RWPE1 (cell line): ENCODE measurements at regions not wholly inside any gene's neighbourhood (a gene's known extent, or its start where the extent isn't known, plus 50 kb on each side); places are given as distances from the start of the nearest gene placed in this dataset.

Experiments used
- CTCF ChIA-PET: fragments of 350-600 bp; sonication (Branson Sonifier 250); formaldehyde crosslinking; extraction: SDS; loops from one replicate; lab custom pipeline; 2021; lab: Yijun Ruan, JAX
- POLR2A ChIA-PET: fragments of 400-600 bp; formaldehyde crosslinking; extraction: SDS; loops from one replicate; lab custom pipeline; 2020; ENCODE audit warnings: antibody characterized with exemption; ENCODE audit not compliant: low non-redundant PET; lab: Yijun Ruan, JAX
- DNase-seq: peaks from one replicate; pipeline ENCODE4 v3.0.0; 2012; ENCODE audit warnings: low spot score
- H3K27ac ChIP-seq: fragments of 450-650 bp; 2 replicates; pipeline ENCODE4 v1.5.1; 2017
- TF ChIP-seq, protein P1 (sequence below): fragments of 450-650 bp; conservative IDR thresholded peaks from 2 replicates; pipeline ENCODE4 v1.5.1; 2017; ENCODE audit warnings: low read depth, mild to moderate bottlenecking

DNA sequence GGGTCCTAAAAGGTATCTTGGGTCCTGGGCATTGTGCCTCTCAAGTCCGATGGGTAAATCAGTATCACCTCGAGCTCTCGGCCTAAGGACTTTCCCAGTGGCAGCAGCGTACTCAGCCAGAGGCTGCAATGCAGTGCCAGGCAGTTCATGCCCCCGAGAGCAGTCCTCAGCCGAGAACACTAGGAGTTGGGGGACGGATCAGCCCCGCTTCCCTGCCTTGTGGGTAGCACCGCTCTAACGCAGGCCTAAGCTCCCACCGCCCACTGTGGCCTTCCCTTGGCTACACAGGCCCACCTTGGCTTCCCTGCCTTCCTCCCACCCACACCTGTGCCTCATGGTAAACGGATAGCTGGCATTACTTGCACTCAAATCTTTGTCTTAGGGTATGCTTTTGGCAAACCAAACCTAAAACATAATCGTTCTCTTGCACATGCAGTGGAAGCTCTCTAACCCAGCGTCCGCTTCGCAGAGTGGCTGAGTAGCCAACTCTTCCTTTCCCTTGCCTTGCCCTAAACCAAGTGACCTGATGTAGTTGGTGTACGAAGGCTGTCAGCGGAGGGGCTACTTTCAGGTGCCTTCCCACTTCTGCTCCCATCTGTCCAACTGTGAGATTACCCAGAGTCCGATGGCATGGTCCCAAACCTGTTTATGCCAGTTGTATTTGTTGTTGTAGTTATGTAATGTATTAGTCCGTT, 73.2 kb upstream of the CHST15 start:
- TF ChIP-seq, protein P1, sequence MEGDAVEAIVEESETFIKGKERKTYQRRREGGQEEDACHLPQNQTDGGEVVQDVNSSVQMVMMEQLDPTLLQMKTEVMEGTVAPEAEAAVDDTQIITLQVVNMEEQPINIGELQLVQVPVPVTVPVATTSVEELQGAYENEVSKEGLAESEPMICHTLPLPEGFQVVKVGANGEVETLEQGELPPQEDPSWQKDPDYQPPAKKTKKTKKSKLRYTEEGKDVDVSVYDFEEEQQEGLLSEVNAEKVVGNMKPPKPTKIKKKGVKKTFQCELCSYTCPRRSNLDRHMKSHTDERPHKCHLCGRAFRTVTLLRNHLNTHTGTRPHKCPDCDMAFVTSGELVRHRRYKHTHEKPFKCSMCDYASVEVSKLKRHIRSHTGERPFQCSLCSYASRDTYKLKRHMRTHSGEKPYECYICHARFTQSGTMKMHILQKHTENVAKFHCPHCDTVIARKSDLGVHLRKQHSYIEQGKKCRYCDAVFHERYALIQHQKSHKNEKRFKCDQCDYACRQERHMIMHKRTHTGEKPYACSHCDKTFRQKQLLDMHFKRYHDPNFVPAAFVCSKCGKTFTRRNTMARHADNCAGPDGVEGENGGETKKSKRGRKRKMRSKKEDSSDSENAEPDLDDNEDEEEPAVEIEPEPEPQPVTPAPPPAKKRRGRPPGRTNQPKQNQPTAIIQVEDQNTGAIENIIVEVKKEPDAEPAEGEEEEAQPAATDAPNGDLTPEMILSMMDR, result no peak
- POLR2A ChIA-PET, result no interaction called here
- H3K27ac ChIP-seq, result no peak overlapping the region
- CTCF ChIA-PET, result no interaction called here
- no peak for DNase-seq

DNA sequence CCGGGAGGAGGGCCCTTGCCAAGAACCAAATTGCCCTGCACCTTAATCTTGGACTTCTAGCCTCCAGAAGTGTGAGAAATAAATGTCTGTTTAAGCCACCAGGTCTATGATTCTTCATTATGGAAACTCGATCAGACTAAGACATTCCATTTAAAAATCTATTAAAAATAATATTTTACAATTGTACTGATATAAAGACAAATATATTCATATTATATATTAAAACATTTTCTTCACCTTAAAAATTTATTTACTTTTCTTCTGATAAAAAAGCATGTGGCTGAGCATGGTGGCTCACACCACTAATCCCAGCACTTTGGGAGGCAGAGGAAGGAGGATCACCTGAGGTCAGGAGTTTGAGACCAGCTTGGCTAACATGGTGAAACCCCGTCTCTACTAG, 72.4 kb upstream of the CHST15 start:
- no peak overlapping the region for H3K27ac ChIP-seq
- DNase-seq, result no peak
- ChIA-PET CTCF (interaction anchor here (0.7 kb wide), 1 partner anchor 233 kb away, joined by 3 read pairs; no protein-coding TSS in a partner anchor), POLR2A (no interaction called here)
- TF ChIP-seq, protein P1, result no peak

DNA sequence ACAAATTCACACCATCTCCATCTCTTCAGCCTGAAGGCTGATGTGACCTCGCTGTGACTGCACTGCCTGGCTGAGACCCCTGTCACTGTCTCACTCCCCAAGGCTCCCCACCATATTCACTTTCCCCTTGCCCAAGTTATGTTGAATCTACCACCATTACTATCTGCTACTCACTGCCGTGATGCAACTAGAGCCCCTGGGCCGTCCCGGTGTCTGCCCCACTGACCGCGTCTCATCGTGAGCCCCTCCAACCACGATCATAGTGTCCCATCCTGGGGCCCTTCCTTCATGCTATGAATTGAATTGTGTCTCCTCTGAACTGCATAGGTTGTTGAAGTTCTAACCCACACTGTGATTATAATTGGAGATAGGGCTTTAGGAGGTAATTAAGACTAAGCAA, 71.9 kb upstream of the CHST15 start:
- CTCF ChIA-PET, result interaction anchor here (0.6 kb wide), 1 partner anchor 95 kb away, joined by 5 read pairs; no protein-coding TSS in a partner anchor
- TF ChIP-seq, protein P1, result no peak
- POLR2A ChIA-PET, result no interaction called here
- DNase-seq, result no peak
- H3K27ac ChIP-seq, result no peak overlapping the region

DNA sequence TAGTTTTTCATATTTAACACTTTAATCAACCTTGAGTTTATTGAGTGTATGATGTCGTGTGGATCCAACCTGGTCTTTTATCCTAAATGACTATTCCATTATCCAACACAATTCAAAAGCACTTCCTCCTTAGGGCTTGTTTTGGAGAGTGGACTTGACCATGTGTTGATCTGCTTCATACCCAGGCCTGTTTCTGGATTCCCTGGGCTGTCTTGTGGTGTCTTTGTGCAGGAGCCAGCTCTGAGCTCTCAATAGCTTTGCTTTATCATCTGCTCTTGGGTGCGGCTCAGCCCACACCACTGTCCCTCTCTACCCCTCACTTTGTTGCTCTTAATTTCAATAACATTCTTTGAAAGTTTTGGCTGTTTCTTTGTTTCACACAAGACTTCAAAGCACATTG, 70.9 kb upstream of the CHST15 start:
- TF ChIP-seq, protein P1, result no peak
- POLR2A ChIA-PET, result no interaction called here
- CTCF ChIA-PET, result no interaction called here
- no peak overlapping the region for H3K27ac ChIP-seq
- DNase-seq, result no peak

DNA sequence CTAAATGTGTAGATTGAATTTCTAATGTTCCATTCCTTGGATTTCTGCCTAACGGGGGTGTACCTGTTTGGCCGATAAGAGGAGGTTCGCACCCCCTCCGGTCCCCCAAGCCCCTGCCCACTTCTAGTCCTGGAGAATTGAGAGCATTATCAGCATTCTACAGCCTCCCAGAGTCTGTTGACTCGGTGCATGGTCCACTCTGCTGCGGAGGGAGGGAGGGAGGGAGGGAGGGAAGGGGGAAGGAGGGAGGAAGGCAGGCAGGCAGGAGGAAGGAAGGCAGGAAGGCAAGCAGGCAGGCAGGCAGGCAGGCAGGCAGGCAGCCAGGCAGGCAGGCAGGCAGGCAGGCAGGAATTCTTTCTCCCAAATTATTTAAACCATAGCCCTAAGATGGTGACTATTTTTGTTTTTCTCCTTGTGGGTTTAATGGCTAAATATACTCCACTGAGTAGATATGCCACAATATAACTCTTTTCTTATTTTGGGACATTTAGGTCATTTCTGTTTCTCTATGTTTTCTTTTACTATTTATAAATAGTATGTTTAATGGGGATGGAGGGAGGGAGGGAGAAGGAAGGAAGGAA, 69.5 kb upstream of the CHST15 start:
- TF ChIP-seq, protein P1, result no peak
- no peak overlapping the region for H3K27ac ChIP-seq
- ChIA-PET POLR2A (no interaction called here), CTCF (no interaction called here)
- DNase-seq, result no peak

DNA sequence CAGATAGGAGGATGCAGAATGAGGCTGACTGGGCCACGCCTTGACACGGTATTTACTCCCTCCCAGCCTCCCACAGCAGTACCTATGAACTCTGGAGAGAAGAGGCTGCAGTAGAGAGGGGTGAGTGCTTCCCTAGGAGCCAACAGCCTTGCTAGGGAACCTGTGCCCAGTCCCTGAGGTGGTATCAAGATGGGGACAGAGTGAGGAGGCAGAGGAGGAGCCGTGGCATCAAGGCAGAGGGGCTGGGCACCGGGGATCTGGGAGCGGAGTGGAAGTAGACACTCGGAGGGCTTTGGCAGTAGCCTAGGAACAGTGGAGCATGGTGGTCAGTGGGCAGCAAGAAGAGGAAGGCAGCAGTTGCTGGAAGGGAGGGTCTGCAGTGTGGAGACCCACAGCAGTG, 68.7 kb upstream of the CHST15 start:
- TF ChIP-seq, protein P1, result no peak
- CTCF ChIA-PET, result no interaction called here
- POLR2A ChIA-PET, result no interaction called here
- no peak for DNase-seq
- no peak overlapping the region for H3K27ac ChIP-seq
